NCI-H1694 (cell line): ENCODE measurements at regions not wholly inside any gene's neighbourhood (a gene's known extent, or its start where the extent isn't known, plus 50 kb on each side); places are given as distances from the start of the nearest gene placed in this dataset.
"Not testable (repeated sequence)": the region's sequence is repeated elsewhere in the genome, so short reads cannot be mapped to it uniquely, and the experiment has no call there.

Experiments
- DNase-seq: peaks from one replicate; lab custom pipeline; 2025; lab: John Stamatoyannopoulos, UW

DNA sequence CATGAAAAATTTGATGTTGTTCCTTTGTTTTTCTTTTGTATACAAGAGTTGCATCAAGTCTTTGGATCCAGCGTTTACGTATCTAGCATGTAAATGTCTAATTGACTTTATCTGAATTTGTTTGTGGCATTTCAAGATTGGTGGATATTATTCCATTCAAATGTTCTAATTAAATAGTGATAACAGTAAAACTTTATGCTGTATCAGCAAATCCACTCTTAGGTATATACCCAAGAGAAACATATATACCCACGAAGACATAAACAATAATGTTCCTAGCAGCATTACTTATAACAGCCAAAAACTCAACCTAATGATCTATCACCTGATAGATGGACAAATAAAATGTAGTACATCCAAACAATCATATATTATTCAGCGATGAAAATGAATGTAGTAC is 579.4 kb upstream of the LRATD1 start:
- no peak for DNase-seq

DNA sequence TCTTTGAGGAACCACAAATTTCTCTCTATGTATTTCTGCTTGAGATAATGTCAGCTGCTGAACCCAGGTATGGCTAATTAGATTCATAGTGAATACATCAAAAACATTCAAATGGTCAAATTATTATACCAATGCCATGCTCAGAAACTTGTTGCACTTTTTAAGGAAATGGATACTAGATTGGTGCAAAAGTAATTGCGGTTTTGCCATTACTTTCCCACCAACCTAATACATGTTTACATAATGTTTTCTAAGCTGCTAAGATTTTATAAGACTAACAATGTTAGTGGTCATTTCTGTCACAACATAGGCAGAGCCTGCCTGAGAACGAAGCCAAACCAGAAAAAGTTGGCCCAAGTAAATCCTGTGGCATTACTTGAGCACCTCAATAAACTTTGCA is 568.2 kb upstream of the LRATD1 start:
- DNase-seq = no peak

DNA sequence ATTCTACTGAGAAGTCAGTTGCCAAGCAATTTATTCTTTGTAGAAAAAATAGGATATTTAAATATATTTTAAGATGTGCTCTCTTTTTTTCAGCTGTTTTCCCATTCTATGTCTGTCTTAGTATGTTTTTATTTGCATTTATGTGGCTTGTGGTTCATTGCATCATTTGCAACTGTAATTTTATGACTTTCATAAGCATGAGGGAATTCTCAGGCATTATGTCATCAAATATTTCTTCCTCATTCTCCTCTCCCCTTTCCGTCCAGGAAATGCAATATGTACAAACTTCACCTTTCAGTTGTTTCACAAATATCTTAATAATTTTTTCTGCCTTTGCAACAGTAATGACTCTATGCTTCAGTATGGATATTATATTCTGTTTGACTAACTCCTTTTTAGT is 560.2 kb upstream of the LRATD1 start:
- DNase-seq = no peak

DNA sequence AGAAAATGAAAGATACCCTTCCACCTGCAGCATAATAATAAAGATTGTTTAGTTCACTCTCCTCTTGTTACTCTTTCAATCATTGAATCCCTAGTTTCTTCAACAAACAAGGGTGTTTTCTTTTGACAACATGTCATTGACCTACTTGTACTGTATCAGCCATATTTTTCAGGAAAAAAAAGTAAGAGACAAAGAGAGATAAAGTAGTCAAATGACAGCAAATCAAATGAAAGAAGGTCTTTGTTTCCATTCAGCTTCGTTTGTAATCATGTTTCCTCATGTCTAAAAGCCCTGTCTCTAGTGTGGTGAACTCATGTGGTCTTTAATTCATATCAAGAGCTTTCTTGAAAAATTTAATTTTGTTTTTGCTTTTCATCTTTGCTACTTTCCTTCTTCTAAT is 557.8 kb upstream of the LRATD1 start:
- no peak for DNase-seq

DNA sequence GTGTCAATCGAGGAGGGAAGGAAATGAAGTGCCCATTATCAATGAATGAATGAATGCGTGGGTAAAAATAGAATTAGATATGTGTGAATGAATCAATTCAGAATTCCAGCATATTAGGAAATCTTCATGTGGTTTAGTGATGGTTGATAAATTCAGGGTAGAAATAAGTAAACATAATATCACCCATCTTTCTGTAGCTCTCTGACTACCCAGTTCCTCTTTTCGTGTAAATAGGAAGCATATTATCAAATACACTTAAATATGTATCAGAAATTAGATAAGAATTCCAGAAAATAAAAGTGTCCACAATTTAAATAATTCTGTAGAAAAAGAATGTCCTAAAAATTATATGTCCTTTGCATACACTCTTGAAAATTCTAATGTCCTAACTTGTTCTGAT is 552.9 kb upstream of the LRATD1 start:
- DNase-seq = no peak

DNA sequence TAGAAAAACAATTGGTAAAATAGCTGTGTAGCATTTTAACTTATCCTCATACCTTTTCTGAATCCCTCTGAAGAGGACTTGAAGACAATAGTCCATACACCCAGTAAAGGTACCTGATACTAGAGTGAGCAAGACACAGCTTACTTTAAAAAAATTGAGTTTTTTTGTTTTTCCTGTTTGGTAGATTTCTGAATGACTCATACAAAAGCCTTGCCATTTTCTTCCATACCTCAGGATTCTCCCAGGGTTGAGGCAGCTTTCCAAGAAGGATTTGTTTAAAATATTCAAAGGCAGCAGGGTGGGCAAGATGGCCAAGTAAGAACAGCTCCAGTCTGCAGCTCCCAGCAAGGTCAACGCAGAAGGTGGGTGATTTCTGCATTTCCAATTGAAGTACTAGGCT is 551.0 kb upstream of the LRATD1 start:
- no peak for DNase-seq

DNA sequence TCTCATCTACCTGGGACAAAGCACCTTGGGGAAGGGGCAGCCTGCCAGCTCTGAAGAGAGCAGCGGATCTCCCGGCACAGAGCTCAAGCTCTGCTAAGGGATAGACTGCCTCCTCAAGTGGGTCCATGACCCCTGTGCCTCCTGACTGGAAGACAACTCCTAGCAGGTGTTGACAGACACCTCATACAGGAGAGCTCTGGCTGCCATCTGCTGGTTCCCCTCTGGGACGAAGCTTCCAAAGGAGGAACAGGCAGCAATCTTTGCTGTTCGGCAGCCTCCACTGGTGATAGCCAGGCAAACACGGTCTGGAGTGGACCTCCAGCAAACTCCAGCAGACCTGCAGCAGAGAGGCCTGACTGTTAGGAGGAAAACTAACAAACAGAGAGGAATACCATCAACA is 549.9 kb upstream of the LRATD1 start:
- DNase-seq = no peak

DNA sequence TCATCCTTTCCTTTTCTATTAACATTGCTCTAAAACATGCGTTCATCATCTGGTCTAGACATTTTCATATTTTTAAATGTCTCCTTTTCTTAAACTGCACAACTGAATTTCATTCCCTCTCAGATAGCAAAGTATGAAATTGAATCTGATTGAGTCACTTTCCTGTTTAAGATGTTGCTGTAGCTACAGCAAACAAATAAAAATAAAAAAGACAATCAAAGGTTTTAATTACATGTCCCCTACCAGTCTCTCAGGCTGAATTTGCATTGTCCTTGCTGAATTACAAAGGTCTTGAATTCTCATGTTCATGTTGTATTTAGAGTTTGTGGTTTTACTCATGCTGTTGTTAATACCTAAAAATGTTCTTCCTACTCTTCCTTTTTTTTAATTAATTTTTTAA is 537.9 kb upstream of the LRATD1 start:
- no peak for DNase-seq

DNA sequence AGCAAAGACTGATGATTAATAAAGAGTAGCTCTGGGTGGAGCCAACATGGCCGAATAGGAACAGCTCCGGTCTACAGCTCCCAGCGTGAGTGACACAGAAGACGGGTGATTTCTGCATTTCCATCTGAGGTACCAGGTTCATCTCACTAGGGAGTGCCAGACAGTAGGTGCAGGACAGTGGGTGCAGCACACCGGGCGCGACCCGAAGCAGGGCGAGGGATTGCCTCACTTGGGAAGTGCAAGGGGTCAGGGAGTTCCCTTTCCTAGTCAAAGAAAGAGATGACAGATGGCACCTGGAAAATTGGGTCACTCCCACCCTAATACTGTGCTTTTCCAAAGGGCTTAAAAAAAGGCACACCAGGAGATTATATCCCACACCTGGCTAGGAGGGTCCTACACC is 533.4 kb upstream of the LRATD1 start:
- DNase-seq = not testable (repeated sequence)

DNA sequence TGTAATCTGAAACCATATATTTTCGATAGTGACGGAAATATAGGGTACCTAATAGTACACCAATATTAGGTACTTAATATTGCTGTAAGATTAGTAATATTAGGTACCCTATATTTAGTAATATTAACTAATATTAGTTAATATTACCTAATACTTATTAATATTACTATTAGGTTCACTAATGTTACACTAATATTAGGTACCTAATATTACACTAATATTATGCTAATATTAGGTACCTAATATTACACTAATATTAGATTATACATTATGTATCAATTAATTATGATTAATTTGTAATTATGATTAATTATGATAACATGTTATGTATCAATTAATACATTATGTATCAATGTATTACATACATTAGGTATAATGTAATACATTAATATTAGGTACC is 518.2 kb upstream of the LRATD1 start:
- DNase-seq = no peak

DNA sequence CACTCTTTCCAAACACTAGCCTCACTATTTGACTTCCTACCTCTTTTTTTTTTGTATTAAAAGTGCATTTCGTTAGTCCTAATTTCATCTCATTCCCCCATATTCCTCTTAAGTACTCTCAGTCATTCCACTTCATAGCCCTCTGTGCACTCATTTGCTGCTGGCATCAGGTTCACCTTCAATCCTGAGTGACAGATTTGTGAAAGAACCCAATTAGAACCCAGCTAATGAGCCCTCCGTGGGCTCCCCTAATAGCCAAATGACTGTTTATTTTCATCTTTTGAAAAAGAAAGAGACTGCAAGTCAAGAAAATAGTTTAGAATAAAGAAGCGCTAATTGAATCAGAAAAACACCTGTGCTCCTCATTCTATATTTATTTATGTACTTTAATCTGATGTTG is 512.1 kb upstream of the LRATD1 start:
- no peak for DNase-seq

DNA sequence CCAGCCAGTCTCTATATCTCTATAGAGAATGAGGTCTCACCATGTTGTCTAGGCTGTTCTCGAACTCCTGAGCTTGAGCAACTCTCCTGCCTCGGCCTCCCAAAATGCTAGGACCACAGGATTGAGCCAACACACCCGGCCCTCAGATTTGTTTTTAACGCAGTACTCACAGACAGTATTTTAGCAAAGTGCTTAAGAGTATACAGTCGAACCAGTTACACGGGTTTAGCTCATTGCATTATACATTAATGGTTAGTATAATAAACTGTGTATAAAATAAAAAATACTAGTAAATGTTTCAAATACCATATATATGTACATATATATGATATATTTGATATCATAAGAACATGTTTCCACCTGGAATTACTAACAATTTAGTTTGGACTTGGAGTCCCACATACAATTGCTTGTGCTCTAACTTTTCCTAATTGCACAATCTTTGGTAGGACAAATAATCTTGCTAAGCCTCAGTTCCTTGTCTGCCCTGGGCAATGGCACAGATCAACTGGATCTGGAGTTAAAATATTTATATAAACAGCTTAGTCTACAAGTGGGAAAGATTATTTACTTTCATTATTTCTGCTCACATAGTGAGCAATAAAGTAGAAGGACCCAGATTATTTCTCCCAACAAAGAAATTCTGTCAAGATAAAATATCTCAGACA is 508.9 kb upstream of the LRATD1 start:
- DNase-seq = no peak

DNA sequence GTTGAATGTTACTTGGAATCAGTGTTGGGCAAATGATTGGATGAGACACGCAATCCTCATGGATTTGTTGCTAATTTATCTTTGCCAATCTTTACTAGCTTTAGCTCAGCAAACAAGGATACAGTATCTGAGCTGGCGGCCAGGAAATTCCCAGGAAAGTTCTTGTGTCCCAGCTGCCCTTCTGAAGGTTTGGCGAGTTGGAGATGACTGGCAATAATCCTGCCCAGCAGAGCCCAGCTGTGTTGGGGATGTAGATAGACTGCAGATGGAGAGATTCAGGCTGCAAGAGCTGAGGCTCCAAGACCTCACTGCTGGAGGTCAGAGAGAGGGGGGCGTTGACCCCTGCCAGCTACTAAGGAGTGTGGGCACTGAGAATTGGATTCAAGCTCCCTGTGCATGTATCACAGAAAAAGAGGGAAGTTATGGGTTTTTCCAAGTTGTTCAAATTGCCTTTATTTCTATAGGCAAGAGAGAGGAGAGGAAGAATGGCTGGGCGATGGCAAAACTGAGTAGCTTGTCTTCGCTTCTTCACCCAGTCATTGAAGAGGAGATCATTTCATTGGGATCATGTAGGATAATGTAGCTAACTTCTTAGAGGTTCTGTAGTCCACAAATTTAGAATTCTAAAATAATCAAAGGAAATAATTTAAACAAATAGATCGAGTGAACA is 506.8 kb upstream of the LRATD1 start:
- DNase-seq = no peak

DNA sequence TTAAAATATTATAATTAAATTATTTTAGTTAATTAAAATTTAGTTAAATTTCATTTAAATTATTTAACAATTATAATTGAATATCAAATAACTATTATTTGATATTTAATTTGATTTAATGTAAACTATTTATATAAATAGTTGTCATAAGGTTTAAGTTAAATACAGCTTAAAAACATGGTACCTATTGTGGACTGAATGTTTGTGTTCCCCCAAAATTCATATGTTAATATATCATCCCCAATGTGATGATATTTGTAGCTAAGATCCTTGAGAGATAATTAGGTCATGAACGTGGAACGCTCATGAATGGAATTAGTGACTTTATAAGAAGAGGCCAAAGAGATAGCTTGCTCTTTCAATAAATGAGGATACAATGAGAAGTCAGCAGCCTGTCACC is 505.7 kb upstream of the LRATD1 start:
- no peak for DNase-seq

DNA sequence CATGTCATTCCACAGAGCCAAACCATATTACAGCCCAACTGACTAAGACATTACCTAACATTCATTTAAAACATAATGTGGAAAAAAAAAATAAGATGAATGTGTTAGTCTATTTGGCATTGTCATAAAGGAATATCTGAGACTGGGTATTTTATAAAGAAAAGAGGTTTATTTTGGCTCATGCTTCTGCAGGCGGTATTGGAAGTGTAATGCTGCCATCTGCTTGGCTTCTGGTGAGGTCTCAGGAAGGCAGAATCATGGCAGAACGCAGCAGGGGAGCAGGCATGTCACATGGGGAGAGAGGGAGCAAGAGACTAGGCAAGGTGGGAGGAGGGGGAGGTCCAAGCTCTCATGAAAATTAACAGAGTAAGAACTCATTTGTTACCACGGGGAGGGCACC is 504.8 kb upstream of the LRATD1 start:
- DNase-seq = no peak

DNA sequence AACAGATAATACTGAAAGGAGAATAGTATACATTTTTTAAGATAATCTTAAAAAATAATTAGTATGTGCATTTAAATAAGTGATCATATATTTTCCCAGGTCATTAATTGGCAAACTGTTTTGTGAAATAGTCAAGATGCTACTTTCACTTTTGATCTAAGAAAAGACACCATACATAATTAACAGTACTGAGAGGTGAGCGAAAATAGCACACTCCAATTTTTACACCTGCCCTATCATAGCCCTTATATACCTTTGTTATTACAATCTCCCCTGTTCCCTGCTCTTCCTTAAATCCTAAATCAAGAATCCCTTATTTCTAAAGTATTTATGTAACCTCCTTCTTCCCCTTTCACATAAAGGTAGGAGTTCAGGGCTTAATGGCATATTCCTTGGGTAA is 500.1 kb upstream of the LRATD1 start:
- DNase-seq = no peak

DNA sequence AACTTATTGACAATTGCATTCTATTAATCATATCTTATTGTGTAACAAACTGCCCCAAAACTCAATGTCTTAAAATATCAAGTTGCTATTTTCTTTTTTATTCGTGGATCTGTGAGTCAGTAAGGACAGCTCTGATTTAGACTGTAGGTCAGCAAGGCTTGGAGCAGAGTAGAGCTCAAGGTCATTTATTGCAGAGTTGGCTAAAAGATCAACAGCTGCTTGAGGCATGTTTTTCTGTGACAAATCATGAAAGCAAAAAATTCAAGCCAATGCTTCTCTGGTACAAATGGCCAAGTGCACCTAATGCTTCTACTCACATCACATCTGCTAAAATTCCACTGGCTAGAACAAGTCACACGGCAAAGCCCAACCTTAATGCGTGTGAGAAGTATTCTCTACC is 497.7 kb upstream of the LRATD1 start:
- DNase-seq = no peak

DNA sequence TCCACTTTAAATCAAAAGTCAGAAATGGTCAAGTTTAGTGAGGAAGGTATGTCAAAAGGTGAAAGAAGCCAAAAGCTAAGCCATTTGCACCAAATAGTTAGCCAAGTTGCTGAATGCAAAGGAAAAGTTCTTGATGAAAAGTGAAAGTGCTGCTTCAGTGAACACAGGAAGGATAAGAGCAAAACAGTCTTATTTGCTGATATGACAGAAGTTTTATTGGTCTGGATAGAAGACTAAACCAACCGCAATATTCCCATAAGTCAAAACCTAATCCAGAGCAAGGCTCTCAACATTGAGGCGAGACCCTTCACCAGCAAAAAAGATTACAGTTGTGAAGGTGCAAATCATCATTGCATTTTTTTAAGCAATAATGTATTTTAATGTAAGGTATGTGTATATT is 496.5 kb upstream of the LRATD1 start:
- no peak for DNase-seq

DNA sequence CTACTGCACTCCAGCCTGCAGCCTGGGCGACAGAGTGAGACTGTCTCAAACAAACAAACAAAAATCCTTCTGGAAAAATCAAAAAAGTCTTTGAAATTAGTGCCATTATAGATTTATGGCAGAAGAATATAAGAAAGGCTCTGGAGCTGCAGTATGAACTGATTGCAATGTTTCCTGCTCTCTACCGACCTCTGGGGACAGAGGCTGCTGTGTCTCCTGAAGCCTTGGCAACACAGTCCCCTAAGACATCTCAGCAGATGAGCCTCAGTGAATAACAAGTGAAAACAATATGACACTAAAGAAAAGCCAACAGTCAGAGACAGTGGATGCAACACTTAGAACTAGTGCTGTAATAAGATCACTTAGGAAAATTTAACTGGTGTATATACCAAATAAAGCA is 494.9 kb upstream of the LRATD1 start:
- no peak for DNase-seq

DNA sequence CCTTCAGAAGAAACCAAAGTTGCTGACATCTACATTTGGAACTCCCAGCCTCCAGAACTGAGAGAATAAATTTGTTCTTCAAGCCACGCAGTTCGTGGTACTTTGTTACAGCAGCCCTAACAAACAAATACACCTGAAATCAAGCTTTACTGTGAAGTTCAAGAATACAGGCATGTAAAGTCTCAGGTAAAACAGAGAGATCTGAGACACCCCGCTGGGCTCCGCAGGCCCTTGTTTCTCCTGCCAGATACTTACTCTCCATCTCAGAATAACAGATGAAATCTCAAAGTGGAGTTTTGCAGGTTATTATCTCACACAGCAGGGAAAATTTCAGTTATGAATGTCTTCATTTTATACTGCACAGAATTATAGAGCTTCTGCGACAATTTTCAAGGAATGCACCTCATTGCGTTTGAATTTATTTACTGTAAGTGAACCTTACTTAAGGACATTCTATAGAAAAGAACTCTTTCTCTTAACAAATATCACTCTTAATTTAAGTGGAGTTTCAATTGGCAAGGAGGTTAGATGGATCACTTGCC is 492.4 kb upstream of the LRATD1 start:
- DNase-seq = no peak

DNA sequence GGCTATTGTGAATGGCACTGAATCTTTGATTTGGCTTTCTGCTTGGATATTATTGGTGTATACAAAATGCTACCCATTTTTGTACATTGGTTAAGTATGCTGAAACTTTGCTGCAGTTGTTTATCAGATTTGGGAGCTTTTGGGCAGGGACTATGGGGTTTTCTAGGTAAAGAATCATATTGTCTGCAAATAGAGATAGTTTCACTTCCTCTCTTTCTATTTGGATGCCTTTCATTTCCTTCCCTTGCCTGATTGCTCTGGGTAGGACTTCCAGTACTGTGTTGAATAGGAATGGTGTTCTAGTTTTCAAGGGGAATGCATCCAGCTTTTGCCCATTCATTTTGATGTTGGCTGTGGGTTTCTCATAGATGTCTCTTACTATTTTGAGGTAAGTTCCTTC is 489.1 kb upstream of the LRATD1 start:
- no peak for DNase-seq

DNA sequence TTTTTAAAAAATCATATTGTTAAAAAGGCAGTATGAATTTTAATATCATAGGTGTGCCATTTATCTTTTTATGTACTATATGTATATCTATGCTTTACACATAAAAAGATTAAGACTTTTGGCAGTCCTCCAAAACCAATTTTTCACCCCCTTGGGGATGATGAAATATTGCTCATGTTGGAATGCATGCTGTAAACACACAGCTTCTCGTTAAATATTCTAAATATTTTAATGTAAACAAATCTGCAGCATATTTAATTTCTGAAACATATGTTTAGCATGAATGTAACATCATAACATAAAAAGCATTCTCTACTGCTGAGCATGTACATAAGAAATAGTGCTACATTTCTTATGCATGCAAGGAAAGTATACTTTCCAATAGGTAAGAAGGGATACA is 484.3 kb upstream of the LRATD1 start:
- DNase-seq = no peak

DNA sequence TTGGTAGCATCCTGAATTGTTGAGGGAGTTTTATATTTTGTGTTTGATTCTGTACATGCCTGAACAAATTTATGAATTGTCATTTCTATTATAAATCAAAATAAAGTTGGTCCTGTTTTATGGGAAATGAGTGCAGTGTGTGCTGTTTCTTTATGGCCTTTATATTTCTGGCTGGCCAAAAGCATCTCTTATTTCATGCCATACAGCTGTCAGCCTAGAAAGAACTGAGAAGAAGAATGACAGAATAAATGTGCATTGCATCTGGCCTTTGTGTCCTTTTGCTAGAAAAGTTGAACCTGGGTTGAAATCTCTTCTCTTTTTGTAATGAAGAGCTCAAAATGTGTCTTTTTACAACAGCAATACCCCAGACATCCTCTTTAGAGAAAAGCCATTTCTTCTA is 474.7 kb upstream of the LRATD1 start:
- no peak for DNase-seq

DNA sequence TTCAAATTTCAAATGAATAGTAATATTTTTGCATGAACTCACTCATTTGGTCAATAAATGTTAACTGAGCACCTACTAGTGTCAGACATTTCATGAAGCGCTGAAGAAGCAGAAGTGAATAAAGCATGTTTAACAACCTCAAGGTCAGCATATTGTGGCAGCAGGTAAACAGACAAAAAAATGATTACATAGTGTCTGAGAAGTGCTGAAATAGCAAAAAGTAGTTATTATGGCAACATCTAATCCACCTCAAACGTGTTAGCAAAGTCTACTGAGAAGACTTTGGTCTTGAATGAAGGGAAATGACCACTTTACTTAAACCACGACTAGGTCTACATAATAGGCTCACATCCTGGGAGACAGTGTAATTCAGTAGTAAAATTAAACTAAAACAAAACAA is 452.2 kb upstream of the LRATD1 start:
- no peak for DNase-seq
